SK-N-SH (cell line): ENCODE measurements at regions not wholly inside any gene's neighbourhood (a gene's known extent, or its start where the extent isn't known, plus 50 kb on each side); places are given as distances from the start of the nearest gene placed in this dataset.

Experiments used
- CHD2 ChIP-seq: fragments of 150-350 bp; IDR thresholded peaks from 2 replicates; pipeline ENCODE4 v1.6.1; 2018; ENCODE audit warnings: low read length; ENCODE audit not compliant: partially characterized antibody
- EP300 ChIP-seq, 2 experiments: IDR thresholded peaks; 2 replicates each; pipeline versions ENCODE4 v1.4.0 to v1.6.1; 2012; ENCODE audit warnings: borderline replicate concordance in 1 of 2, low read depth in 1 of 2, low read length in 1 of 2
- GABPA ChIP-seq: IDR thresholded peaks from 2 replicates; pipeline ENCODE4 v1.4.0; 2012; ENCODE audit warnings: low read depth, mild to moderate bottlenecking
- JUND ChIP-seq: IDR thresholded peaks from 2 replicates; pipeline ENCODE4 v1.4.0; 2012
- MXI1 ChIP-seq: IDR thresholded peaks from 2 replicates; pipeline ENCODE4 v1.6.1; 2012; ENCODE audit warnings: mild to moderate bottlenecking, low read depth, low read length, improper control_type of control experiment
- POLR2AphosphoS5 ChIP-seq: IDR thresholded peaks from 2 replicates; pipeline ENCODE4 v1.6.1; 2012; ENCODE audit warnings: low read depth, low read length
- RCOR1 ChIP-seq: fragments of 150-350 bp; IDR thresholded peaks from 2 replicates; pipeline ENCODE4 v1.6.1; 2017; ENCODE audit warnings: antibody characterized with exemption, low read length
- SIN3A ChIP-seq: IDR thresholded peaks from 2 replicates; pipeline ENCODE4 v1.6.1; 2012; ENCODE audit warnings: low read depth, mild to moderate bottlenecking, low read length, moderate library complexity, borderline replicate concordance
- TF ChIP-seq, protein P1 (sequence below): fragments of 200-600 bp; sonication (generic); IDR thresholded peaks from 2 replicates; pipeline ENCODE4 v1.6.1; 2017; ENCODE audit warnings: antibody characterized with exemption, mild to moderate bottlenecking, moderate library complexity
- TF ChIP-seq, protein P2 (sequence below): IDR thresholded peaks from 2 replicates; pipeline ENCODE4; 2012

DNA sequence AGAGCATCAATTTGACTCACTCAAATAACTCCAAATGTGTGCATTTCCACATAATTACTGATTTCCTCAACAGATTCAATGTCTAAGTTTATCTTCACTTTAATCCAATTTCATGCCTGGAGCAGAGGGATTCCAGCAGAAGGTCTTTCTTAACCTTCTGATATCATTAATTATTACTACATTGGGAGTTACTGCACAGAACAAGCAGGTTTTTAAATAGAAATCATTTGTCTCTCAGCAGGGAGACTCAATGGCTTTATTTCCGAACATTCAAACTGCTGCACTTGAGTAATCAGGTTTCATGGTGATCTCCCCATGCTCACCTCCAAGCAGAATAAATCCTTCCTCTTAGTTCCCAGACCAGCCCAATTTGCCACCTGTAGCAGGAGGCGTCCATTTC is 264.8 kb upstream of the IGF1R start:
- TF ChIP-seq, protein P1, sequence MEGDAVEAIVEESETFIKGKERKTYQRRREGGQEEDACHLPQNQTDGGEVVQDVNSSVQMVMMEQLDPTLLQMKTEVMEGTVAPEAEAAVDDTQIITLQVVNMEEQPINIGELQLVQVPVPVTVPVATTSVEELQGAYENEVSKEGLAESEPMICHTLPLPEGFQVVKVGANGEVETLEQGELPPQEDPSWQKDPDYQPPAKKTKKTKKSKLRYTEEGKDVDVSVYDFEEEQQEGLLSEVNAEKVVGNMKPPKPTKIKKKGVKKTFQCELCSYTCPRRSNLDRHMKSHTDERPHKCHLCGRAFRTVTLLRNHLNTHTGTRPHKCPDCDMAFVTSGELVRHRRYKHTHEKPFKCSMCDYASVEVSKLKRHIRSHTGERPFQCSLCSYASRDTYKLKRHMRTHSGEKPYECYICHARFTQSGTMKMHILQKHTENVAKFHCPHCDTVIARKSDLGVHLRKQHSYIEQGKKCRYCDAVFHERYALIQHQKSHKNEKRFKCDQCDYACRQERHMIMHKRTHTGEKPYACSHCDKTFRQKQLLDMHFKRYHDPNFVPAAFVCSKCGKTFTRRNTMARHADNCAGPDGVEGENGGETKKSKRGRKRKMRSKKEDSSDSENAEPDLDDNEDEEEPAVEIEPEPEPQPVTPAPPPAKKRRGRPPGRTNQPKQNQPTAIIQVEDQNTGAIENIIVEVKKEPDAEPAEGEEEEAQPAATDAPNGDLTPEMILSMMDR = no peak
- TF ChIP-seq JUND = no peak
- TF ChIP-seq, protein P2, sequence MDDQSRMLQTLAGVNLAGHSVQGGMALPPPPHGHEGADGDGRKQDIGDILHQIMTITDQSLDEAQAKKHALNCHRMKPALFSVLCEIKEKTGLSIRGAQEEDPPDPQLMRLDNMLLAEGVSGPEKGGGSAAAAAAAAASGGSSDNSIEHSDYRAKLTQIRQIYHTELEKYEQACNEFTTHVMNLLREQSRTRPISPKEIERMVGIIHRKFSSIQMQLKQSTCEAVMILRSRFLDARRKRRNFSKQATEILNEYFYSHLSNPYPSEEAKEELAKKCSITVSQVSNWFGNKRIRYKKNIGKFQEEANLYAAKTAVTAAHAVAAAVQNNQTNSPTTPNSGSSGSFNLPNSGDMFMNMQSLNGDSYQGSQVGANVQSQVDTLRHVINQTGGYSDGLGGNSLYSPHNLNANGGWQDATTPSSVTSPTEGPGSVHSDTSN = no peak
- no peak for TF ChIP-seq POLR2AphosphoS5
- no peak for TF ChIP-seq EP300 (IDR thresholded peaks at IDR 0.05; ENCODE audit: borderline replicate concordance in 1 of 2, low read depth in 1 of 2, low read length in 1 of 2)
- TF ChIP-seq RCOR1 = no peak
- no peak for TF ChIP-seq MXI1
- TF ChIP-seq SIN3A = no peak
- no peak for TF ChIP-seq GABPA
- no peak for TF ChIP-seq CHD2
